Lower leg skin (tissue), 4 donors: ENCODE measurements at regions not wholly inside any gene's neighbourhood (a gene's known extent, or its start where the extent isn't known, plus 50 kb on each side); places are given as distances from the start of the nearest gene placed in this dataset.
"Not testable (repeated sequence)": the region's sequence is repeated elsewhere in the genome, so short reads cannot be mapped to it uniquely, and the experiment has no call there.

Source experiments
- DNase-seq, 2 donors: peaks; one replicate each; pipeline ENCODE4 v3.0.0-alpha.2; 2019; ENCODE audit warnings: low spot score in 2 of 2
- H3K4me3 ChIP-seq: fragments of 200-600 bp; sonication (generic); 2 replicates; pipeline ENCODE4 v1.5.1; 2017; ENCODE audit warnings: mild to moderate bottlenecking, low read depth; ENCODE audit not compliant: poor library complexity, severe bottlenecking
- POLR2A ChIP-seq, 2 donors: fragments of 450-650 bp; IDR thresholded peaks; one replicate each; pipeline ENCODE4 v1.6.1; 2016 to 2017; ENCODE audit warnings: antibody characterized with exemption in 2 of 2, mild to moderate bottlenecking in 1 of 2, moderate library complexity in 1 of 2
- WGBS, 2 donors: methylation state at CpG; one replicate each; pipeline ENCODE4 v1.1.5; 2018; 5-methylcytosine and 5-hydroxymethylcytosine counted together
- intact Hi-C: fragments of 100-400 bp; cut with DNase I; formaldehyde crosslinking; loops from one replicate; pipeline ENCODE4 v1.15.0; 2023; ENCODE audit warnings: low total_unique reads
- TF ChIP-seq, protein P1 (sequence below), 3 donors: fragments of 450-650 bp; IDR thresholded peaks; one replicate each; pipeline ENCODE4 v1.5.1; 2016; ENCODE audit warnings: antibody characterized with exemption in 3 of 3, mild to moderate bottlenecking in 3 of 3, moderate library complexity in 2 of 3

DNA sequence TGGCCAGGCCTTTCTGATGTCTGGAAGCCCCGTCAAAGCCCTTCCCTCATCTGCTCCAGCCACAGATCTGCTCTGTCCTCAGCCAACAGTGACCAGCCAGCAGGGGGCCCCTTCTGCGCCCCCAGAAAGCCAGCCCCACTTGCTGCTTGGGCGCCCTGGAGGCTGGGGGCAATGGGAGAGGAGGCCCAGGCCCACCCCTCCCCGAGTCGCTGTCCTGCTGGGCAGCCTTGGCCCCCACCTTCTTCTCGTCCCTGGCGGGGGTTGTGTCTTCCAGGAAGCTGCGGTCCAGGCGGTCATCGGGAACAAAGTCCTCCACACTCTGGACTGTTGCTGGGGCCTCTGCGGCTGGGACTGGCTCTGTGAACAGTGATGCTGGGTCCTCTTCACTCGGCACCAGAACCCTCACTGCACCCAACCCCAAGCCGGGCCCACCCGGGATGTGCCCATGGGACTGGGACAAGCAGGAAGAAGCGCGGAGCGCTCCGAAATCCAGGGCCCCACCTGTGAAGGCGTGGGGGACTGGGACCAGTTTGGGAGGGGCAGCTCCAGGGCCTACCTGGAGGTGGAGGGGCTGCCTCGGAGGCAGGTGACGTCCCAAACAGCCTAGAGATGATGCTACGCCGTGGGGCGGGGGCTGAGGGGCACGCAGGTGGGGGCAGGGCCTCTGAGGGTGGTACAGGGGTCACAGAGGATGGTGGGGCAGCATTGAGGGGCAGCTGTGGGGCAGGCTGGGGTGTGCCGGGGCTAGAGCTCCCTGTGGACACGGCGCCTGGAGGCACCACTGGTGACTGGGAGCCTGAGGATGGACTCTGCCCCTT is 257.6 kb downstream of the ANKRD30B start:
- intact Hi-C loops: no loop called here
- 89 to 90% methylated on average over 22 to 28 of the region's 28 CpGs for WGBS, 2 donors
- TF ChIP-seq, protein P1, sequence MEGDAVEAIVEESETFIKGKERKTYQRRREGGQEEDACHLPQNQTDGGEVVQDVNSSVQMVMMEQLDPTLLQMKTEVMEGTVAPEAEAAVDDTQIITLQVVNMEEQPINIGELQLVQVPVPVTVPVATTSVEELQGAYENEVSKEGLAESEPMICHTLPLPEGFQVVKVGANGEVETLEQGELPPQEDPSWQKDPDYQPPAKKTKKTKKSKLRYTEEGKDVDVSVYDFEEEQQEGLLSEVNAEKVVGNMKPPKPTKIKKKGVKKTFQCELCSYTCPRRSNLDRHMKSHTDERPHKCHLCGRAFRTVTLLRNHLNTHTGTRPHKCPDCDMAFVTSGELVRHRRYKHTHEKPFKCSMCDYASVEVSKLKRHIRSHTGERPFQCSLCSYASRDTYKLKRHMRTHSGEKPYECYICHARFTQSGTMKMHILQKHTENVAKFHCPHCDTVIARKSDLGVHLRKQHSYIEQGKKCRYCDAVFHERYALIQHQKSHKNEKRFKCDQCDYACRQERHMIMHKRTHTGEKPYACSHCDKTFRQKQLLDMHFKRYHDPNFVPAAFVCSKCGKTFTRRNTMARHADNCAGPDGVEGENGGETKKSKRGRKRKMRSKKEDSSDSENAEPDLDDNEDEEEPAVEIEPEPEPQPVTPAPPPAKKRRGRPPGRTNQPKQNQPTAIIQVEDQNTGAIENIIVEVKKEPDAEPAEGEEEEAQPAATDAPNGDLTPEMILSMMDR (IDR thresholded peaks at IDR 0.05): no peak
- no peak for TF ChIP-seq POLR2A (IDR thresholded peaks at IDR 0.05)
- no peak overlapping the region for H3K4me3 ChIP-seq
- DNase-seq: no peak

DNA sequence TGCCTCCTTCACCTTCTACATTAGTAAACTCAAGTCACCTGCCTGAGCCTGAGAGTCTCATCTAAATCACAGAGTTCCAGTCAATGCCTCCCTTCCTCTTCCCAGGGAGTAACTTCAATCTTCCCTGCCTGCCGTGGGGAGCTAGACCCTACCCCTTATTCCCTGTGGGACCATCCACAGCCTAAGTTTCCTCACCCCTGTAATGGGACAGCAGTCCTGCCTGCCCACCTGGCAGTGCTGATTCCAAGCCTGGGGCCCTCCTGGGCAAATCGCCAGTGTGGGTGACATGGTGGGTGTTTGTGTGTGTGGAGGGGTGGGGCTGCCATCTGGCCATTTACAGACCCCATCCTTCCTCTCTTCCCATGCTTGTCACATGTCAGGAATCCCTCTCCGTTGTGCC is 258.6 kb downstream of the ANKRD30B start:
- H3K4me3 ChIP-seq, DNase-seq, intact Hi-C loops: not testable (repeated sequence)
- 66 to 75% methylated on average over 3 of the region's 3 CpGs for WGBS, 2 donors

DNA sequence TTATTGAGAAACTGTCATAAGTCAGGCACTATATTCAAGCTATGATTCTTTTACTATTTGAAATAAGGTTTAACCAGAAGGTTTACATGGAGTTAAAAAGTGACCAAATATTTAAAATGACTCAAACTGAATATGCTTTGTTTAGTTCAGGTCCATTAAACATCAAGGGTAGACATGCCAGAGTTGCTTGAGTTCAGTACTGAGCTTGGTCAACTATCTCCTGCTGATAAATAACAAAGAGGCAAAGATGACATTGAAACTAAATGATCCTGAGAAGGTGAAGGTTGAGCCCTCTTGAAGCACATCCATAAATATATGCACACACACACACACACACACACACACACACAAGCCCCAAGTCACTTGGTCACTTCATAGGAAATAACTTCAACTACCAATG is 278.1 kb downstream of the ANKRD30B start:
- H3K4me3 ChIP-seq, DNase-seq, intact Hi-C loops: not testable (repeated sequence)

GRCh38 chr18:15028037-15028436 is 280.1 kb downstream of the ANKRD30B start:
- H3K4me3 ChIP-seq, DNase-seq, intact Hi-C loops: not testable (repeated sequence)
- 14 to 29% methylated on average over 4 of the region's 4 CpGs for WGBS, 2 donors

GRCh38 chr18:15060279-15060880 is 312.4 kb downstream of the ANKRD30B start:
- intact Hi-C loops, H3K4me3 ChIP-seq, DNase-seq: not testable (repeated sequence)
- WGBS, 2 donors: 45 to 65% methylated on average over 2 to 5 of the region's 12 CpGs

DNA sequence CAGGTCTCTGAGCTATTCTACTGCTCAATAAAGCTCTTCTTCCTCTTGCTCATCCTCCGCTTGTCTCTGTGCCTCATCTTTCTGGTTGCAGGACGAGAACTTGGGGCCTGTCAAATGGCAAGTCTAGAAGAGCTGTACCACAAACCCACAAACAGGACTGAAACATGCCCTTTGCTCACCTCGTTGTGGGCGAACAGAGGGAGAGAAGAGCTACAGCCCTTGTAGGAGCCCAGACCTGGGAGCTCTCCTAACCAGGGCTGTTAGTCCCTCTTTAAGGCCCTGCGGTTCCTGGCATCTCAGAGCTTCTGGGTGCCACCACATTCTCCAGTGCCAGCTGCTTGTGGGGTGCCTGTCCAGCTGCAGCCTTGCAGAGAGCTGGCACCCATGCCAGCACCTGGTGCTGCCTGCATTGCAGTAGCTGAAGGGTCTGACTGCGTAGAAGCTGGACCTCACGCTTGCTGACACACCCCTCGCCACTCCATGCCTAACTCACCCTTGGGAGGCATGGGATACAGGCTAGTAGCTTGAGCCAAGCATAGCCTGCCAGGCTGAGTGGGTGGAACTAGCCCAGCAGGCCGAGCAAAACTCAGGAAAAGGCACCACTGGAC is 313.4 kb downstream of the ANKRD30B start:
- DNase-seq, intact Hi-C loops: not testable (repeated sequence)
- 78 to 80% methylated on average over 9 of the region's 9 CpGs for WGBS, 2 donors

GRCh38 chr18:15066434-15066833 is 318.5 kb downstream of the ANKRD30B start:
- 61 to 69% methylated on average over 2 of the region's 2 CpGs for WGBS, 2 donors
- intact Hi-C loops, DNase-seq, H3K4me3 ChIP-seq: not testable (repeated sequence)

More for the DNA sequence above, 313.4 kb downstream of the ANKRD30B start:
- not testable (repeated sequence) for H3K4me3 ChIP-seq

DNA sequence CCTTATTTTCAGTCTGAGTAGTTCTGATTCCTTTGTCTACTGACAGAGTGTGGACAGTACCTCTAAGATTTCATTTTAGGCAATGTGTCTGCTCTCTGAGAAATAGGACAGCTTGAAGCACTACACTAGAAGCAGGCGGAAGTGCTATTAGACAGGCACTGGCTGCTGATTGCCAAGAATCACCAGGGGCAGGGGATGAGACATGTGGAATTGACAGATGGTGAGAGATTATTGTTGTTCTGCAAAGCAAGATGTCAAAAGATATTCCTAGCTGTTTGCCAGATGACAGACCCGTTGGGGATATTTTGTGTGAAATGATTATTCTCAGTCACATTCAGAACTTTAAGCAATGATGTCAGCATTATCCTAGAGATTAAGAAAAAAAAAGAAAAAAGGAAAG is 323.3 kb downstream of the ANKRD30B start:
- DNase-seq, H3K4me3 ChIP-seq, intact Hi-C loops: not testable (repeated sequence)
- 75 to 90% methylated on average over 2 of the region's 2 CpGs for WGBS, 2 donors
